AG20443 (cell line): ENCODE measurements at regions not wholly inside any gene's neighbourhood (a gene's known extent, or its start where the extent isn't known, plus 50 kb on each side); places are given as distances from the start of the nearest gene placed in this dataset.
"Not testable (repeated sequence)": the region's sequence is repeated elsewhere in the genome, so short reads cannot be mapped to it uniquely, and the experiment has no call there.

ENCODE experiments used
- DNase-seq: peaks from one replicate; pipeline ENCODE4 v3.0.0; 2012; ENCODE audit warnings: low spot score, mixed read lengths

- peak; percentile 11 for DNase-seq
These were observed 201.7 kb upstream of the ADAMTS3 start for GRCh38 chr4:72770708-72771107.

DNA sequence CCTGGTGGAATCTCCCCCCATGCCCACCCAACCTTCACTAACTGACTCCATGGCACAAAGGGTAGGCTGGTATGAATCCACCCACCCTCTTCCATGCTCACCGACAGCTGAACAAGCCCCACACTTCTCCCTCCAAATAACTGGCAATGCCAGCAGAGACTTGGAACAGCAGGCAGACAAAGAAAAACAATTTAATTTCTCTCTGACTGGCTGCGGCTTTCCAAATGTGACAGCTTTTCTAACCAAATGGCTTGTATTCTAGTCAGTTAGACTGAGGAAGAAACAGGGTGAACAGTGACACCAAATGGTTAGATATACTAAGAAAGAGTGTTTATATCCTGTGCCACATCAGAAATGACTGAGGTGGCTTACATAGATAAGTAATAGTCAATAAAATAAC lies 199.3 kb upstream of the ADAMTS3 start:
- DNase-seq = peak; percentile 7

DNA sequence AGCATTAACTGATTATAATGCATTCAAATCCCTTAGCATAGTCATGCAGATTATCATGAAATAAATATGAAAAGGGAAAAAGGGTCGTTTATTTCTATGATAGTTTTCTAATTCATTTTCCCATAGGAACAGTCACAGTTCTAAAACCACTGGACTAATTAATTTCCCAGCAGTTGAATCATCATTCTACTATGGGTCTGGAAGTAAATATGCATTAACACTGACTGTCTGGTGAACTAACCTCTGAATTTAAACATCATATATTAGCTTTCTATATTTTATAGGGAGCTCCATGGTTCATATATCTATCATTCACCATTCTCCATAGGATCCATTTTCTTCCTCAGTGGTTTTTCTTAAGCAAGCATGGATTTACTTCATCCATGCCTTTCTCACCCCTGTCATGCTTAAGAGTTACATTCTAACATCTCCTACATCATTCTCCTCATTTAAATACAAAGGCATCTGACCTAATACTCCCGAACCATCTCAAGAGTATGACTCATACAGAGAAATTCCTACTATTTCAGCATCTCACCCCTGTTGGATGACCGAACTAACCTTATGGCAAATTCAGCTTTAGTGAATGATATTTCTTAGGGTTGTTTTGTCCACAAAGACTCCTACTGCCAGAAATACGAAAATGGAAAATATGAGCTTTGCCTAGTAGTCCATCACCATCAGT lies 198.7 kb upstream of the ADAMTS3 start:
- peak; percentile 65 for DNase-seq

DNA sequence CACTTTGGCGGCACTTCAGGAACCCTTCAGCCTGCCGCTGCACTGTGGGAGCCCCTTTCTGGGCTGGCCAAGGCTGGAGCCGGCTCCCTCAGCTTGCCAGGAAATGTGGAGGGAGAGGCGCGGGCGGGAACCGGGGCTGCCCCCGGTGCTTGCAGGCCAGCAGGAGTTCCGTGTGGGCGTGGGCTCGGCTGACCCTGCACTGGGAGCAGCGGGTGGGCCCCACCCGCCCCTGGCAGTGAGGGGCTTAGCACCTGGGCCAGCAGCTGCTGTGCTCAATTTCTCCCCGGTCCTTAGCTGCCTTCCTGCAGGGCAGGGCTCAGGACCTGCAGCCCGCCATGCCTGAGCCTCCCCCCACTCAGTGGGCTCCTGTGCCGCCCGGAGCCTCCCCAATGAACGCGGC lies 196.8 kb upstream of the ADAMTS3 start:
- not testable (repeated sequence) for DNase-seq

DNA sequence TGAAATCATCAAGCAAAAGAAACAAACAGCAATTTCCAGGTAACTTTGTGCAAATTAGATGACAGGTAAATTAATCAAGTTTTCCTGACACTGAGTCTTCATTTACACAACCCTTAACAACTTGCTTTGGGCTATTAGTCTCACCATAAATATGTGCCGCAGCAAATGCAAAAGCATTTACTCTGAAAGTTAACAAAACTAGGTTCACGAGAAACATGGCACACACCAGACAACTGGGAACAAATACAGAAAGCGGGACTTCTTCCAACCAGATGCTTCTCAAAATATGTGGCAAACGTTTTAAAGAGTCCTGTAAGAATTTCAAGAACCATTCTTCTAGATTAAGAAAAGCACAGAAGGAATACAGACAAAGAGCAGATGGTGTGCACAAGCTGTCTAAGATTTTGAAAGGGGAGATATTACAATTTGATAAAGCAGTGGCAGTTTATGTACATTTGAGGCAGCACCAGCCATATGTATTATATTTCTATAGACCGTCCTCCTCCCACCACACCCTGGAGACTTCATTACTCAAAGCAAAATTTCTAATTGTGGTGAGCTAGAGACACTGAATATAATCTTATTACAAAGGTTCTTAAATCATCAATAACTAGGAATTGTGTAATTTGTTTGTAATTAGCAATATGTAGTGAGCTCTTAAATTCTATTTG lies 192.5 kb upstream of the ADAMTS3 start:
- no peak for DNase-seq

DNA sequence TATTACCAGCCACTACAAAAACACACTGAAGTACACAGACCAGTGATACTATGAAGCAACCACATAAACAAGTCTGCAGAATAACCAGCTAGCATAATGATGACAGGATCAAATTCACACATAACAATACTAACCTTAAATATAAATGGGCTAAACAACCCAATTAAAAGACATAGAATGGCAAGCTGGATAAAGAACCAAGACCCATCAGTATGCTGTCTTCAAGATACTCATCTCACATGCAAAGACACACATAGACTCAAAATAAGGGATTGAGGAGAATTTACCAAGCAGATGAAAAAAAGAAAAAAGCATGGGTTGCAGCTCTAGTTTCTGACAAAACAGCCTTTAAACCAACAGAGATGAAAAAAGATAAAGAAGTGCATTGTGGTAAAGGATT lies 184.4 kb upstream of the ADAMTS3 start:
- not testable (repeated sequence) for DNase-seq

GRCh38 chr4:72744103-72744725 lies 175.2 kb upstream of the ADAMTS3 start:
- DNase-seq = no peak

- no peak for DNase-seq
These were observed 174.1 kb upstream of the ADAMTS3 start for GRCh38 chr4:72743078-72743477.

GRCh38 chr4:72715299-72715698 lies 146.3 kb upstream of the ADAMTS3 start:
- no peak for DNase-seq

GRCh38 chr4:72714482-72715279 lies 145.7 kb upstream of the ADAMTS3 start:
- no peak for DNase-seq

- no peak for DNase-seq
These were observed 144.0 kb upstream of the ADAMTS3 start for GRCh38 chr4:72712997-72713396.

- DNase-seq = no peak
These were observed 140.5 kb upstream of the ADAMTS3 start for GRCh38 chr4:72709475-72709874.

DNA sequence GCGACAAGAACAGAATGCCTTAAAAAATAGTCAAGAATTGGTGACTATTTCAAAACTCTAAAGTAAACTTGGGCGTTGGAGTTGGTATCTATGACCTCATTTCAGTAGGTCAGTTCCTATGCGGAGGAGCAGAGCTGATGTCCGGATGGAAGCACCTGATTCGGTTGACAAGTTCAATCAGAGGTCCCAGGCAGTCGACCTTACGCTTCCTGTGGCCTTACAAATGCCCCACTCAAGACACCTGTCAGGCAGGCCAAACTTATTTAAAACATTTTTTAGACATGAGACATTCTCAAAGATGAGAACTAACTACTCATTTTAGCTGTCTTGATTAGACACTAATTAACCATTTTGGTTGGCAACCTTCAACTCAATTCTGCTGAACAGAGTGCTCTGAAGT lies 137.7 kb upstream of the ADAMTS3 start:
- DNase-seq = no peak

GRCh38 chr4:72704925-72705640 lies 136.1 kb upstream of the ADAMTS3 start:
- DNase-seq = not testable (repeated sequence)

GRCh38 chr4:72702948-72703347 lies 133.9 kb upstream of the ADAMTS3 start:
- no peak for DNase-seq

DNA sequence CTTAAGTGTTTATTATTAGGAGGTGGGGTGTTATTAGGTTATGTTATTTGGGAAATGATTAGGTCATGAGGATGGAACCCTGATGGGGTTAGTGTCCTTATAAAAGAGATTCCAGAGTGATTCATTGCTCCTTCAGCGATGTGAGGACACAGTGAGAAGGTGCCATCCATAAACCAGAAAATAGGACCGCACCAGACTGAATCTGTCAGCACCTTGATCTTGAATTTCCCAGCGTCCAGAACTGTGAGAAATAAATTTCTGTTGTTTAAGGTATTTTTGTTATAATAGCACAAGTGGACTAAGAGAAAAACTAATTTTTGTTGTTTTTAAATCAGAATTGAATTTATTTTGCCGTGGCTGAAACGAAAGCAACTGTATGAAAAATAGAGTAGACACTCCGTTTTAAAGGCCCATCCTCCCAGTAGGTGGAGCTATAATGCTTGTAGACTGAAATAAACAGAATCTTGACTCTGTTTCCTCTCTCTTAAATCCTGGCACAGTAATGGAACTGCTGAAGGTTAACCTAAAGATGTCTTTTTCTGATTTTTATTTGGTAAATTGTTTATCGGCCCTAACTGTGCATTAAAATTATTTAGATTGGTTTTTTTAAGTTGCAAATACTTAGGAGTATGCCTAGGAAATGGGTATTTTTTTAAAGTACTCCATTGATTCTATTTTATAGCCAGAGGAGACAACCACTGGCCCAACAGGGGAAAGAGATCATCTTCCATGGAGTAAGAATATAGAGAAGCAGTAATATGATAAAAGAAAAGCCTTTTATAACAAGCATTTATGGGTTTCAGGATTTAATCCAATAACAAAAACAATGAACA lies 133.2 kb upstream of the ADAMTS3 start:
- DNase-seq = peak; percentile 51

DNA sequence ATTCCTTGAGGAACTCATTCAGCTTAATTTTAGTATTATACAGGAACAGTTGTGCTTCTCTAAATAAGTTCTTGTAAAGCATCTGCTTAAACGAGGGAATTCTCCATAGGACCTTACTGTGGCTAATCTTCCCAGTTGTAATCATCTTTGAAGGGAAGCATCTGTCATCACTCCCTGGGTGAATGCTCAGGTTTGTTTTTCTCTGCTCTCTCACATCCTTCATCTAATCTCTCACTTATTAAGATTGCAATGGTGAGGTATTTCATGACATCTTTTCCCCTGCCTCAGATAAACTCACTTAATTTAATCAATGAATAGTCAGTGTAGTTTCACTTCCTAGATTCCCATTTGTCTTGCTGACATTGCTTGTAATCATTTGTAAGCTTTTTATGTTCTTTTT lies 121.8 kb upstream of the ADAMTS3 start:
- DNase-seq = no peak

GRCh38 chr4:72689923-72690322 lies 120.9 kb upstream of the ADAMTS3 start:
- DNase-seq = no peak

- not testable (repeated sequence) for DNase-seq
These were observed 117.4 kb upstream of the ADAMTS3 start for GRCh38 chr4:72686390-72686789.

GRCh38 chr4:72679666-72680065 lies 110.6 kb upstream of the ADAMTS3 start:
- DNase-seq = no peak

DNA sequence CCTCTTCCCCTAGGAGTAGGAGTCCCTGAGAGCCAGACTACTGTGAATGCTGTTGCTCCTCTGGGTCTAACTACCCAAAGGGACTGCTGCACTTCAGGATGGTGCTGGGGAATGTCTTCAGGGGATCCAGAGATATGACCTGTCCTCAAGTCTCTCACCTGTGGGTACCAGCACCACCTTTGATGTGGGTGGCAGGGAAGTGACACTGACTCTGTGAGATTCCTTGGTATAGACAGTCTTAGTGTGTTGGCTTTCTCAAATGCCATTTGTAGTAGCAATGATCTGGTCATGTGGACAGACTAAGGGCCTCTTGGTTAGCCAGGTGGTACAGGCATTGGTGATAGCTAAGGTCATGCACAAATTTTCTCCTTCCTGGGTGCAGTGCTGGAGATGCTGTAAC lies 108.9 kb upstream of the ADAMTS3 start:
- no peak for DNase-seq
